ENCODE measurements at regions not wholly inside any gene's neighbourhood (a gene's known extent, or its start where the extent isn't known, plus 50 kb on each side); places are given as distances from the start of the nearest gene placed in this dataset.

DNA sequence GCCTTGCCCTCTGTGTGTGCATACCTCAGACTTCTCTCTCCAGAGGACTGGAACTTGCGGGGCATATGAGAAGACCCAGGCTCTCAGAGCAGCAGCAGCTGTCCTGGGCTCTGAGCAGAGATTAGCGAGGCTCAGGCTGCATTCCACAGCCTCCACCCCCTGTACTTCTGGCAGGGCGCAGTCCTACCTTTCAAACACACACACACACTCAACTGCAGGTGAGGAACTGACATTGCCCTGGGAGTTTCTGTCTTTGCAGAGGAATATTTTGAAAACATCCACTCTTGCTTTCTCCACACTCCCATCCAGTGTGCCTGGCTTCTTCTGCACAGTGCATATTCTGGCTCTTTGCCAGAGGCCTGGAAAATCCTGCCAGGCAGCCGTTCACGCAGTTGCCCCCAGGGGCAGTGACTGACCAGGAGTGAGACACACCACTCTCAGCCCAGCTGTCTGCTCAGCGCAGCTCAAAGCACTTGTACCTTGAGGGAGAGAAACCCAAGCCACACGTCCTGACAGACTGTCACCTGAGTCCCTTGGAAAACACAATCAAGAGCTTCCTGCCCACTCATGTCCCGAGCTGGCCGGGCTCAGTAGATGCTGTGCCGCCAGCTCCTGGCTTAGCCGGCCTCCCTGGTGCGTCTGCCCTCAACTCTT lies 460.8 kb downstream of the RNF144A start (continued):
- TF ChIP-seq ELF1 (IDR thresholded peaks at IDR 0.05; ENCODE audit: borderline replicate concordance, low read depth): no peak

DNA sequence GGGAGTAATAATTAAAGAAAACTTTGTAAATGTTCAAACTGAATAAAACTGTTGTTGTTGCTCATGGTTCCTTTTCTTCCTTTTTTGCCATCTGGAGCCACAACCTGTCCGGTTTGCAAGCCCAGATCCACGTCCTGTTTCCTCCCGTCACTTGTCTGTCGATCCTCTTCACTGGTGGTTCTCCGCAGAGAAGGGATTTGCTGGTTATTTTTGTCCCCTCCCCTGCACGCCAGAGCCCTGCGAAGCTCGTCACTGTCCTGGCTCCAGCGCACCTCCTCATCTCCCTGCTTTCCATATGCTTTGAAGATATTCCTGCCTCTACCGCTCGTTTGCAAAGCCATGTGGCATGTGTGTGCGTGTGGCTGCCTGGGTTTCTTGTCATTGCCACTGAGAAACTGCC lies 461.4 kb downstream of the RNF144A start:
- Histone ChIP-seq H4K20me1 (ENCODE audit: insufficient read depth) (no peaks in the 10 kb centered on the region), H3K27ac (ENCODE audit: low read depth, low read length) (no peak overlapping the region), H3K79me2 (ENCODE audit: insufficient read depth, low read length) (no peaks in the 10 kb centered on the region), H3K36me3 (ENCODE audit: control insufficient read depth in 1 of 2, insufficient read depth in 2 of 2, low read length in 2 of 2) (no peaks in the 10 kb centered on the region), H3K9me3 (ENCODE audit: control insufficient read depth in 1 of 2, insufficient read depth in 1 of 2, low read depth in 1 of 2, low read length in 2 of 2) (no peaks in the 10 kb centered on the region), H3K27me3 (ENCODE audit: insufficient read depth, low read length) (peaks cover 7% of the 10 kb centered on the region; the same call in 1 of the 2 replicates), H3K4me2 (ENCODE audit: low read length) (no peak overlapping the region), H2AFZ (ENCODE audit: low read depth, low read length, poor library complexity, severe bottlenecking) (no peak overlapping the region), H3K4me1 (ENCODE audit: control insufficient read depth in 1 of 2, insufficient read depth in 2 of 2, low read length in 2 of 2) (no peaks in the 10 kb centered on the region), H3K4me3 (replicated peaks in 1 of 2; ENCODE audit: low read depth in 1 of 2, low read length in 2 of 2) (no peak overlapping the region), H3K9ac (ENCODE audit: low read length) (no peak overlapping the region), H3K9me2 (ENCODE audit: insufficient read depth) (no peaks in the 10 kb centered on the region)
- RAD21 ChIA-PET (ENCODE audit: low non-redundant PET in 1 of 2, low total read pairs in 2 of 2, uncharacterized antibody in 2 of 2, unreplicated experiment in 2 of 2): no interaction called here
- TF ChIP-seq EGR1 (IDR thresholded peaks at IDR 0.05; ENCODE audit: low read depth): no peak
- TF ChIP-seq, protein P1, sequence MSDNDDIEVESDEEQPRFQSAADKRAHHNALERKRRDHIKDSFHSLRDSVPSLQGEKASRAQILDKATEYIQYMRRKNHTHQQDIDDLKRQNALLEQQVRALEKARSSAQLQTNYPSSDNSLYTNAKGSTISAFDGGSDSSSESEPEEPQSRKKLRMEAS (IDR thresholded peaks at IDR 0.05): no peak
- TF ChIP-seq POLR2A (IDR thresholded peaks at IDR 0.05; ENCODE audit: borderline replicate concordance, extremely low read depth, insufficient read depth, insufficient read length): no peak
- TF ChIP-seq CEBPB (IDR thresholded peaks at IDR 0.05; ENCODE audit: low read depth): no peak
- TF ChIP-seq ZNF274 (IDR thresholded peaks at IDR 0.05; ENCODE audit: low read depth, low read length): no peak
- TF ChIP-seq, protein P2, sequence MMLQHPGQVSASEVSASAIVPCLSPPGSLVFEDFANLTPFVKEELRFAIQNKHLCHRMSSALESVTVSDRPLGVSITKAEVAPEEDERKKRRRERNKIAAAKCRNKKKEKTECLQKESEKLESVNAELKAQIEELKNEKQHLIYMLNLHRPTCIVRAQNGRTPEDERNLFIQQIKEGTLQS (IDR thresholded peaks at IDR 0.05): no peak
- TF ChIP-seq EZH2phosphoT487 (IDR thresholded peaks at IDR 0.05; ENCODE audit: borderline replicate concordance): no peak
- TF ChIP-seq, protein P3, sequence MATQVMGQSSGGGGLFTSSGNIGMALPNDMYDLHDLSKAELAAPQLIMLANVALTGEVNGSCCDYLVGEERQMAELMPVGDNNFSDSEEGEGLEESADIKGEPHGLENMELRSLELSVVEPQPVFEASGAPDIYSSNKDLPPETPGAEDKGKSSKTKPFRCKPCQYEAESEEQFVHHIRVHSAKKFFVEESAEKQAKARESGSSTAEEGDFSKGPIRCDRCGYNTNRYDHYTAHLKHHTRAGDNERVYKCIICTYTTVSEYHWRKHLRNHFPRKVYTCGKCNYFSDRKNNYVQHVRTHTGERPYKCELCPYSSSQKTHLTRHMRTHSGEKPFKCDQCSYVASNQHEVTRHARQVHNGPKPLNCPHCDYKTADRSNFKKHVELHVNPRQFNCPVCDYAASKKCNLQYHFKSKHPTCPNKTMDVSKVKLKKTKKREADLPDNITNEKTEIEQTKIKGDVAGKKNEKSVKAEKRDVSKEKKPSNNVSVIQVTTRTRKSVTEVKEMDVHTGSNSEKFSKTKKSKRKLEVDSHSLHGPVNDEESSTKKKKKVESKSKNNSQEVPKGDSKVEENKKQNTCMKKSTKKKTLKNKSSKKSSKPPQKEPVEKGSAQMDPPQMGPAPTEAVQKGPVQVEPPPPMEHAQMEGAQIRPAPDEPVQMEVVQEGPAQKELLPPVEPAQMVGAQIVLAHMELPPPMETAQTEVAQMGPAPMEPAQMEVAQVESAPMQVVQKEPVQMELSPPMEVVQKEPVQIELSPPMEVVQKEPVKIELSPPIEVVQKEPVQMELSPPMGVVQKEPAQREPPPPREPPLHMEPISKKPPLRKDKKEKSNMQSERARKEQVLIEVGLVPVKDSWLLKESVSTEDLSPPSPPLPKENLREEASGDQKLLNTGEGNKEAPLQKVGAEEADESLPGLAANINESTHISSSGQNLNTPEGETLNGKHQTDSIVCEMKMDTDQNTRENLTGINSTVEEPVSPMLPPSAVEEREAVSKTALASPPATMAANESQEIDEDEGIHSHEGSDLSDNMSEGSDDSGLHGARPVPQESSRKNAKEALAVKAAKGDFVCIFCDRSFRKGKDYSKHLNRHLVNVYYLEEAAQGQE (IDR thresholded peaks at IDR 0.05; ENCODE audit: low read depth): no peak
- no peak for TF ChIP-seq SP1 (IDR thresholded peaks at IDR 0.05; ENCODE audit: low read depth)
- TF ChIP-seq, protein P4, sequence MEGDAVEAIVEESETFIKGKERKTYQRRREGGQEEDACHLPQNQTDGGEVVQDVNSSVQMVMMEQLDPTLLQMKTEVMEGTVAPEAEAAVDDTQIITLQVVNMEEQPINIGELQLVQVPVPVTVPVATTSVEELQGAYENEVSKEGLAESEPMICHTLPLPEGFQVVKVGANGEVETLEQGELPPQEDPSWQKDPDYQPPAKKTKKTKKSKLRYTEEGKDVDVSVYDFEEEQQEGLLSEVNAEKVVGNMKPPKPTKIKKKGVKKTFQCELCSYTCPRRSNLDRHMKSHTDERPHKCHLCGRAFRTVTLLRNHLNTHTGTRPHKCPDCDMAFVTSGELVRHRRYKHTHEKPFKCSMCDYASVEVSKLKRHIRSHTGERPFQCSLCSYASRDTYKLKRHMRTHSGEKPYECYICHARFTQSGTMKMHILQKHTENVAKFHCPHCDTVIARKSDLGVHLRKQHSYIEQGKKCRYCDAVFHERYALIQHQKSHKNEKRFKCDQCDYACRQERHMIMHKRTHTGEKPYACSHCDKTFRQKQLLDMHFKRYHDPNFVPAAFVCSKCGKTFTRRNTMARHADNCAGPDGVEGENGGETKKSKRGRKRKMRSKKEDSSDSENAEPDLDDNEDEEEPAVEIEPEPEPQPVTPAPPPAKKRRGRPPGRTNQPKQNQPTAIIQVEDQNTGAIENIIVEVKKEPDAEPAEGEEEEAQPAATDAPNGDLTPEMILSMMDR (IDR thresholded peaks at IDR 0.05 in 2 of 3, conservative IDR thresholded peaks at IDR 0.05 in 1 of 3; ENCODE audit: borderline replicate concordance in 1 of 3, insufficient read depth in 1 of 3, low read depth in 2 of 3, low read length in 2 of 3): no peak
- no peak for TF ChIP-seq ELF1 (IDR thresholded peaks at IDR 0.05; ENCODE audit: borderline replicate concordance, low read depth)
- TF ChIP-seq JUND (IDR thresholded peaks at IDR 0.05): no peak
- TF ChIP-seq RAD21 (IDR thresholded peaks at IDR 0.05; ENCODE audit: low read depth): no peak
- TF ChIP-seq CBX3 (IDR thresholded peaks at IDR 0.05; ENCODE audit: low read depth): no peak
- CTCF ChIA-PET: no interaction called here
- DNase-seq (ENCODE audit: low read depth, low spot score): no peak
- intact Hi-C loops (cut with micrococcal nuclease): loop anchor here (2.0 kb wide), 1 partner anchor 176 kb away; no protein-coding TSS in a partner anchor
- POLR2A ChIA-PET: no interaction called here
- no TSS peak for BruUV-seq (replicated peaks)
- ATAC-seq: no peak
